ENCODE measurements at regions not wholly inside any gene's neighbourhood (a gene's known extent, or its start where the extent isn't known, plus 50 kb on each side); places are given as distances from the start of the nearest gene placed in this dataset.
"Not testable (repeated sequence)": the region's sequence is repeated elsewhere in the genome, so short reads cannot be mapped to it uniquely, and the experiment has no call there.

DNA sequence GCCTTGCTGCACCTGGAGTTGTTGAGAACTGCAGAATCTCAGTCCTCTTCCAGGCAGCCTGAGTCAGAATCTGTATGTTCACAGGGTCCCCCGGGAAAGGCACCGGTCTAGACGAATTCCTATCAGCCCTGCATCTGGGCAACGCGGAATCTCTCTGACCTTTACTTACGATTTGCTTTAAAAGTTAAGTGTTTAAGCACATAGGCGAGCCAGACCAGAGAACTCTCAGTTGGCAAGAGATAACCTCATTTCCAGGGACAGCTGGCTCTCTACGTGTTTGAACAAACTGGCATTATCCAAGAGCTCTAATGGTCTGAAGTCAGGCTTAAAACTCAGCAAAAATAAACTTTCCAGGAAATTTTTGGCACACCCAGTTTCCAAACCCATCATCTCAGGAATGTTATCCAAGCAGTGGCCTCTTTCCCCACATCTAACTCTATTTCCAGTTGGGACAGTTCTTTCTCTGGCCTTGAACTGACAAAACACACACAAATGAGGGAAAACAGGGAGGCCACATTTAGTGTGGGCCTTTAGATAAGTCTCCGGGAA, 53.4 kb downstream of the HES1 start:
- no peak for DNase-seq

DNA sequence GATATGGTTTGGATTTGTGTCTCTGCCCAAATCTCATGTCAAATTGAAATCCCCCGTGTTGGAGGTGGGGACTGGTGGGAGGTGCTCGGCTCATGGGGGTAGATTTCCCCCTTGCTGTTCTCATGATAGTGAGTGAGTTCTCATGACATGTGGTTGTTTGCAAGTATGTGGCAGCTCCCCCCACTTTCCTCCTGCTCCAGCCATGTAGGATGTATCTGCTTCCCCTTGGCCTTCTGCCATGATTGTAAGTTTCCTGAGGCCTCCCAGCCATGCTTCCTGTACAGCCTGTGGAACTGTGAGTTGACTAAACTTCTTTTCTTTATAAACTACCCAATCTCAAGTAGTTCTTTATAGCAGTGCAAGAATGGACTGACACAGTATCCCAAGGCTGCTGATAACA, 55.9 kb downstream of the HES1 start:
- not testable (repeated sequence) for DNase-seq

DNA sequence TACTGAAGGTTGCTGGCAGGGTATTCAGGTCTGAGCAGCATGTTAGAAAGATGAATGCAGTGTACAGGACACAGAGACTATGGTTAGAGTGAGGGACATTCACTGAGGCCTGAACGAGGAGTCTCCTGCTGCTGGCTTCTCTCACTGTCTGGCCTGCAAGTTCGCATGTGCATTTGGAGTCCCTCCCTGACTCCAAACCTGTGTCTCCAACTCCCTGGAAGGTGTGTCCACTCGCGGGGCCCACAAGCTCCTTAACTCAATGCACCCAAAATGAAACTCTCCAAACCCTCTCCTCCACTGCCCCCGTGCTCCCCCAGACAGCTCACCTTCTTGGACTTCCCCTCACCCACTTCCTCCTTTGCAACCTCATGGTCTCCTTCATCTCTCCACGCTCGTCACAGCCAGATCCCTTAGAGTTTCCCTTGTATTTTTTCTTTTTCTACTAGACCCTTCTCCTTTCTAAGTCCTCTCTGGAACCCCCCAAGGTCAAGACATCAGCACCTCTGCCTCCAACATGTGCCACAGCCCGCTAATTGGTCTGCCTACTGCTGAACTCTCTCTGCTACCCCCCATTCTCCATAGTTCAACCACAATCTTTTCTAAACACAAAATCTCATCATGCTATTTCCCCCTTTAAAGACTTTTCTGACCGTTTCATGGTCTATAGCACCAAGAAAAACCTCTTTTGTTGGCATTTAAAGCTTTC, 58.3 kb downstream of the HES1 start:
- DNase-seq: no peak

DNA sequence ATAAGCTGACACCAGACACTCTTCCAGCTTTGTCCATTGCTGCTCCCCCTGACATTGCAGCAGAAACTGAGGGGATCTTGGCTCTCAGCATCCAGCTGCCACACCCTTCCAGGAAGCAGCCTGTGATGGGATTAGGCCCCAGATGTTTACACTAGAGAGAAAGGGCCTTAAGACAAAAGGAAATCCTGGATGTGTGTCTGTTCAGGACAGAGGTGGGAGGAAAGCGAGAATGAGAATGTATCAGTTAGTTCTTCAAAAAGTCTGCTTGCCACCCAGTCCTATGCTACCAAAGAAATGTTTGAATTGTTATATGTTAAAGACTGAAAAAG, 58.8 kb downstream of the HES1 start:
- DNase-seq: no peak

DNA sequence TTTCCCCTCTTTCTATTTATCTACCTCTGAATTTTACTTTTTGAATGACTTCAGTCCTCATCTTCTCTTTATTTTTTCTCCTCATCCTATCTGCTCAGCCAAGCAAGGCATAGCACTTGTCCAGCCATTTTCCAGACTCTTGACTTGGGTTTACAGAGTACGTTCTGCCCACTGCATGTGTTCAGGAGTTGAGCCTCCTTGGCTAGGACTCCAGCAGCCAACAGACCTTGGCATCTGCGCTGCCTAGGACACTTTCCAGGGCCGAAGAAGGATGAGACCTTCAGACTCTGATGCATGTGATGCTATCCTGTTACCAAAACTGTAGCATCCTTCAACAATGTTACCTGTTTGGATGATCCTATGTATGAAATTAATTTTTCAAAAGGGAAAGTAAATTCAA, 59.7 kb downstream of the HES1 start:
- DNase-seq: no peak

DNA sequence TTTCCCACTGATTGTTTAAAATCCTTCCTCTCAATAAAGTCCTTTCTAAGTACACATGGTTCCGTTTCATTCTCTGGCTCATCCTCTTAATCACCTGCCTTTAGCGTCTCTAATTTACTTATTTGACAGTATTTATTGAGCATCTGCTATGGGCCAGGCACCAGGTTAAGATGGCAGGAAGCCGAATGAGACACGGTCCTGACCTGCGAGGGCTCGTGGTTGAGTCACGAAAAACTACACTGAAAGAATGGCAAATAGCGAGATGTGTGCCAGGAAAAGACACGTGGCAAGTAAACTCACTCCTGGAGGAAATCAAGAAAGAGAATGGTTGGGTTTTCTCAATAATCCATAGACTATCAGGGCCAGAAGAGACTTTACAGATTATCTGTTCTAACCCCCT, 60.9 kb downstream of the HES1 start:
- DNase-seq: no peak

DNA sequence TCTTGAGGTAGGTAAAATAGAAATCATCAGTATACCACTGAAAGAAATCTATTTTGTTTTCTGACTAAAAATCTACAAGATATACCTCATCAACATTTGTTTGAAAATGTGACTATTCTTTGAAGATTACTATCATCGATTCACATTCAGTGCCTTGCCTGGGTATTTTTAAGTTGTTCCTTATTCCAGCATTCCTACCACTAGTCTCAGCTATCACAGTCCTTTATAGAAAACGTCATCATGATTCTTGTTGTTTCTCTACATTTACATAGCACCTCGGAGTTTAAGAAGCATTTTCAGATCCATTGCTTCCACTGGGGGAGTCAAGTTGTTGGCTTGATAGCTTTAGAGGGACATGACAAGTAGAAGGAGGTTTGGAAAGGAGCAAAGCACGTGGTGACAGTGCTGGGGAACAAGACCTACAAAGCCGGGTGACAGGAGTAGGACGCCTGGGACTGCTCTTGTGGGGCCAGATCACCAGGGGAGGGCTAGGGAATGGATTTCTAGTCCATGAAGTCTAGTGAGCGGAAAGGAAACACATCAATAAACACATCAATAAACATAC, 61.5 kb downstream of the HES1 start:
- no peak for DNase-seq

DNA sequence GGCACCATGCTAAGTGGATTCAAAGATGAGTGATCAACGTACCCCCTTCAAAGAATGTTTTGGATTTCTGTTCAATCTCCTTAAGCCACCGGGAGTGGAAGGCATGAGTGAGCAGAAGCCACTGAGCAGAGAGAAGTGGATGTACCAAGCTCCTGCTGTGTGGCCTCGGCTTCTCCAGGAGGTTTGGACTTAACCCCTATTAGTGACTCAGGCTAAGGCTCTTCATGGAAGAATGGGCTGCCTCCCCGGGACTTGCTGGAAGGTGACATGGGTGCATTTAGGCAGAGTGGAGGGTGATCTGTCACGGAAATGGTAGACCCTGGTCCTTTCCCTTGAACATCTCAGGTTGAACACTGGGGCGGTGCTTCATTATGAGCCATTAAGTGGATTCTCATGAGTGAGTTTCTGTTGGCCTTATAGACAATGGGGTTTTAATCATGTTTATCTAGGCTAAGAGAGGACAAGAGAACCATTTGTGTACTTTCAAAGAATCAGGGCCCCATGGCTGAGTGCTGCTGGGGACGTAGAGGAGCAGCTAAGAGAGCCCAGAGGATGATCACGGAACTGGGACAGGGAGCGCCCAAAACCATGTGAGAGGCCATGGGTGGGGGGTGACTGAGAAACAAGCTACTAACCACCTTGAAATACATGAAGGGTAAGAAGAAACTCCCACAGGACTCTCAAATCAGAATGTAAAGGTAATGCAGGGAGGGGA, 62.2 kb downstream of the HES1 start:
- no peak for DNase-seq

DNA sequence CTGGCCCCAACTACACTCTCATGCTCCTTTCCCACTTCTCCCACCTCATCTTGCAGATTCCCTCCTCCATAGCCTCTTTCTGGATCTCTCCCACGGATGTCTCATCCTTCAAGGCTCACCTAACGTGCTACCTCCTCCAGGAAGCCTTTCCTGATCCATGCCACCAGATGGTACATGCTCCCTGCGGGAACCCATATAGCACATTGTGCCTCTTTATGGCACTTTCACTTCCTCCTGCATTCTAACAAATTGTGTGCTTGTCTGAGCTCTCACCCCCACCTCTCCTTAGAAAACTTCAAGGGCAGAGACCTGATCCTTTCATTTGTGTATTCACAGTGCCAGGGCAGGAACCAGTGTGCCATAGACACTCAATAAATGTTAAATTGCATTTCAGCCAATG, 63.0 kb downstream of the HES1 start:
- DNase-seq: no peak

DNA sequence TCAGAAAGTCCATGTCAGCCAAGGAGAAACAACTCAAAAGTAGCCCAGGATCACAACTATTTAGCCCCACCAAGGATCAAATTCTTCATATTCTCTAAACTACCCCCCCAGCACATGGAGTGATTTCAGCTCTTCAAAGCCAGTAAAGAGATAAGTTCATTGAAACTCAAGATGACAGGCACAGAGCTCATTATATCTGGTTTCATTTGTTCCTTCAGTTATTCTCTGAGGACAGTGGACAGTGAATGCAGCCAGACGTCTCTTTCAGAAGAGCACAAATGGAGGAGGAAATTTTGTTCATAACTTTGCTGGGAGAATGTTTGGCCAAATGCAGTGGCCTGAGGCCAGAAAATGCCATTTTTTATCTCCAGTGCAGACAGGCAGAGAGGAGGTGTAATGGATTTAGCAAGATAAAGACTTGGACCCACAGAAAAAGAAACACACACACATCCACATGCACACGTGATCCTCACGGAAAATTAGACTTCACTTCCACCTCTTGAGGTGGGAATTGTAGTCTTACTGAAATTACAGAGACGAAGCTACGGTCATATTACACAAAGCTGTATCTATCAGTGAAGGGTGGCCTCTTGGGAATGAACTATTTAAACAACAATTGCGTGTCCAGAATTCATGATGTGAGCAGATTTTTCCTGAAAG, 64.6 kb downstream of the HES1 start:
- DNase-seq: no peak

DNA sequence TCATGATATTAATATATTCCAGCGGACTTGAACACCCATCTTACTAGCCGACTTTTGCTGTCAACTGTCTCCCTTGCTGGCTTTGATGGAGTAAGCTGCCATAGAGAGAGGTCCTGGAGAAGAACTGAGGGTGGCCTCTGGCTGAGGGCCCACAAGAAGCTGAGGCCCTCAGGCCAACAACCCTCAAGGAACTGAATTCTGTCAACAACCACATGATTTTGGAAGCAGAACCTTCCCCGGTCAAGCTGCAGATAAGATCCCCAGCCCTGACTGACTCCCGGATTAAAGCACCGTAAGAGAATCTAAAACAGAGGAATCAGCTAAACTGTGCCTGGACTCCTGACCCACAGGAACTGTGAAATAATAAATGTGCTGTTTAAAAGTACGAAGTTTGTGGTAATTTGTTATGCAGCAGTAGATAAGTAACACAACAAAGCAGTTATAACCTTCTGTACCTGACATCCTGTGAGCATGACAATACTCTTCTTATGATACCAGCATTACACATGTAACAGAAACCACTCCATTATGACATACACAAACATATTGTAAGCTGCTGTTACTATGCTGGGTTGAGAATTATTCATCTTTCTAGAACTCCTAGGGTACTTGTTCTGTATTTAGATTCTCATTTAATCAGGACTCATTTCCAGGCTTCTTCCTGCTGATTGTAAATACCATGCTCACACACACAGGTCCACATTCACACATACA, 66.2 kb downstream of the HES1 start:
- DNase-seq: no peak

DNA sequence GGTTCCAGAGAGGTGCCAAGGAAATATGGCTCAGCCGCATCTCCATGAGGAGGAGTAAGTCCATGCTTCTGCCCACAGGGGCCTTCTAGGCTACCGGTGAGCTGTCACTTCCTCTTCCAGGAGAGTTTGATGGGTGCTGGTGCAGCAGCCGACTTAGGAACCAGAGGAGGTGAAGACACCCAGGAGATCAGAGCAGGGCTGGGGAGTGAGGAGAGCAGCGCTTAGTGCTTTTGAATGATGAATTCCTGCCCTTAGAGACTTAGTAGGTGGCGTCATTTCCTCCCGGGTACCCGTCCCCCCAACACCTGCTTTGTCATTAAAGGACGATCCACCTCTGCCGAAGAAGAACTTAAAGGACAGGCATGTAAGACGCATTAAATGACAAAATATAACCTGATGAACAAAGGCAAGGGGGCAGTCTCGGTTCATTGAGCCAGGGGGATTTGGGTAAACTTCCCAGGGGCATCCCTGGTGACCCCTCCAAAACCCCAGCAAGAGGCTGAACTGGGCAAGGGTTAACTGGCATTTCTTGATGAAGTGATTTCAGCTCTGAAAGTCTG, 67.6 kb downstream of the HES1 start:
- DNase-seq: peak in 1 of 2 donors; percentile 16

DNA sequence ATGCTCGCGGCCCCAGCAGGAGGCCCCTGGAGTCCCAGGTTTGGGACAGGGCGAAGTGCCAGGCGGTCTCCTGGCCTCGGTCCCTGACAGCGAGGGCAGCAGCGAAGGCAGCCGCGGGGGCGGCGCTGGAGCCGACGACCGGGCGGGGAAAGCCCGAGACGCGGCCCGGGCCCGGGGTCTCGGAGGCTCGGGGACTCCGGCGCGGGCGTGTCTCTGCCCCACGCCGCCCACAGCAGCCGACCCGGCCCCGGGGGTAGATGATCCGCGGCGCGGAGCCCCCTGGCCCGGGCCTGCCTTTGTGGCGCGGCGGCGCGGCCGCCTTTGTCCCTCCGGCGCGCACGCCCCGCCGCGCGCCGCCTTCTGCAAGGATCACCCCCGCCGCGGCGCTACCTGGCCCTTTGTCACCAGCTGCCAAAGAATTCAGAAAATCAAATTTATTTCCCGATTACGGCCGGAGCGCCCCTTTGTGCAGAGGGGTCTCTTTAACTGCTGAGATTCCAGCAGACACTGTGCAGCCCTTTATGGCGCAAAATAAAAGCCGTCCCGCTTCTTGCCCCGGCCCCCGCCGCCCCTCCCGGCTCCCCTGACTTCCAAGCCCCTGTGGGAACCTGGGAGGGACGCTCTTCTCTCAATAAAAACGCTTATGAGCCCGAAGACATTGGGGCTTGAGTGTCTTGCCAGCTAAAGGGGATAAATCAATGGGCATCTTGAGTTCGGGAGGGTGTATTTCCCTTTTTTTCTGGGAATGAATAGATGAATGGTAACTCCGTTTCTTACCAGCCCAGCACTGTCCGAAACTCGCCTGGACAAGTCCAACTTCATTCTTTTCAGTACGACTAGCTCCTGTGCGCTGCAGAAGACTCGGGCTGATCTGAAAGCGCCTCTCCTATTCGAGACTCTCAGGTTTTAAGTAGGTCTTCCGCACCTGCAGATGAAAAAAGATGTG, 68.4 kb downstream of the HES1 start:
- peak in 1 of 2 donors; percentile 11 for DNase-seq

DNA sequence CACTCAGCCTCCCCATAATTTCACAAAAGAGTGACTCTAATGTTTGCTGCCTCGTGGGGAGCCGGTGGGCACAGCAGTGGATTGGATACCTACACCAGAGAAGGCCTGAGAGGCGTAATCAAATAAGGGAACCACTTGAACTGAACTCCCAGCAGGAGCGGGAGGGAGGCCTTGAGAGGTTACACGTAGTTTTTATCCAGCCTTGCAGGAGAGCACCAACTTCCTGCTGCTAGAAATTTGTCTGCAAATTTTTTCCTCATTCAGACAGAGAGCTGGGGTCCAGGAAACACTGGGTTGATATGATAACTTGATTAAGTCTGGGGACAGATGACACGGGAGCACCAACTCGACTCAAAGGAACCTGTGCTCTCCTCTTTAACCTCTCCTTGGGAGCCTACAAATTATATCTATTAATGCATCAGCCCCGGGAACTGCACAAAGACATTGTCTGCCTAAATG, 69.8 kb downstream of the HES1 start:
- DNase-seq: no peak

DNA sequence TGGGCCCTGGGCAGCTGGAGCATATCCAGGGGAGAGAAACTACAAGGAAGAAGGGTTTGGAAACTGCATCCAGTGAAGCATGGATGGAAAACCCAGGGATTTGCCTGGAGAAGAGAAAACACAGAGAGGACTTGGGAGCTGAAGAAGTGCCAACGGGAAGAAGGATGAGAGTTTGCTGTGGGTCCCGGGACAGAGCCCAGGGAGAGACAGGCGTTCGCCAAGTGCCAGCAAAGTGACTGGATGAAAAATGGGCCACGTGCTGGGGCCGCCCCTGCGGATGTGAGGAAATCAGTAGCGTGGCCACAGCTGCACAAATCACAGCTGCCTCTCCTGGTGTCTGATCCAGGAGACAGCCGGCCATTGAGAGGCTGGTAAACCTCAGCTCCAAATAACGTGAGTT, 70.4 kb downstream of the HES1 start:
- DNase-seq: no peak

DNA sequence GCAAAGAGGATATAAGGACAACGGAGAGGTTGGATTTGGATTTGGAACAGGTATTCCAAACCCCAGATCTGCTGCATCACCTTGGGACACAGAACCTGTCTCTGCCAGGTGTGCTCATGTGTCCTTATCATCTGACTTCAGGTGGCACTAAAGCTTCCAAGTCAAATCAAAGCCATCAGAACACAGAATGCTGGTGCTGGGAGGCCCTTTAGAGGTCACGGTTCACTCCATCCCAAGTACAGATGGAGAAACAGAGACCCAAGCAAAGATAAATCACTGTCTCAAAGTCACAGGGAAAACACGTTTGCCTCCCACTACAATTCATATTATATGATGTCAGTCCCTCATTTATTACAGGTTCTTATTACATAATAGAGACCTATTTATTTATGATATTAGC, 72.8 kb downstream of the HES1 start:
- DNase-seq: no peak

DNA sequence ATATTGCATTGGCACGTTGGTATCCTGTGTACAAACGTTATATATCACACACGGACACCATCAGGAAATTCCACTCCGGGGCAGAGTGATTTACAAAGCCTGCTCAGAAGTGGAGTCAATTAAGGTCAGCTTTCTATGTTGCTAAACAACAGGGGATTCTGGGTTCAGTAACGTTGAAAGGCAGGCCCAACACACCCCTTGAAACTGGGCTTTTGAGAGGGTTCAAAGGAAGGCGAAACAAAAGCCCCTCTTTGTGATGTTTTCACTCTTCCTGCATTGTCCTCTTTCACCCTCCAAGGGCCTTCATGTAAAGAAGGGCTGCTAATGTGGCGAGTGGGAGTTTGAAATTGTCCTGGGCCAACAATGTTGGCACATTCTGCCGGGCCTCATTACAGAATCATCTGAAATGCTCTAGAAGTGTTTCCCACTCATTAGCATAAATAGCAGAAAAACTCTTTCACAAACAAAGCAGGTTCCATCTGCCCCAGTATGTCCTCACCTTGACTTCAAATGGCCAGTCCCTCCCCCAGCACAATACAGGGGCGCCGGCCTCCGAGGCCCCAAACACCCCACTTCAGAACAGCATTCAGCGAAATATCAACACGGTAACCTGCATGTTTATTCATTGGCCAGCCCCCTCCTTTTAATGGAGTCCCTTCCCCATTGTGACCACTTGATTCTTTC, 76.4 kb downstream of the HES1 start:
- DNase-seq: no peak

DNA sequence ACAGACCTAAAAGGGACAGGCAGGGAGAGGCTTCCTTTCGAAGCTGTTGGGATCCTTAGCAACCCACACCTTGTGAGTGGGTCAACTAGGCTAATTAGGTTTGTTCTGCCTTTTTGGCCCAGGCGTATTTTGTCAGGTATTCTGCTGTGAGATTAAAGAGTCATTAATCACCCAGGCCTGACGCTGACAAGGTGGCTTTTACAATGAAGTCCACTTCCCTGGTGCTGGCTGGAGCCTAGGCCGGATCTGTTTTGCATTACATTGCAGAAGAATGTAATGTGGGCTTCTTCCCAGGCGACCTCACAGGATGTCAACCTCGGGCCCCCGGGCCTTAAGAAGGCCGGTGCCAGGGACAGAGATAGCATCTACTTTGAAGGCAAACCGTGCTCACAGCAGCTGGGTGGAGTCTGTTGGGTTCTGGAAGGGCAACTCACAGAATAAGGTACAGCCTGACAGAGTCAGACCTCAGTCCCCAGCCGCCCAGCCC, 76.9 kb downstream of the HES1 start:
- DNase-seq: no peak

DNA sequence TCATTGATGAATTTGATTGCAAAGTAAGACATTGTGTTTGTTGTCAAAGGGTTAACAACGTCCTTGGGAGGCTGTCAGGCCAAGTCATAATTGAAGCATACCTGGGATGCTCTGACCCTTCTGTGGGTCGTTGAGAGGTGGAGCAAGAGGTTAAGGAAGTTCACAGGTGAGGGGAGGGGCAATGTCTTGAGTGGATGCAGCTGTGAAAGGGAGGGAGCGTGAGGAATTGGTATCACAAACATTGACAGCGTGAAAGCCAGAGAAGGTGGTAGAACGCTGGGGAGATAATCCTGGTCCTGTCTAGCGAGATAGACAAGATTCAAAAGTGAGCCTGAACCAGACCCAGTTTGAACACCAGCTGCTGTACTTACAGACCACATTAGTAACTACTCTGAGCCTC, 79.4 kb downstream of the HES1 start:
- no peak for DNase-seq

DNA sequence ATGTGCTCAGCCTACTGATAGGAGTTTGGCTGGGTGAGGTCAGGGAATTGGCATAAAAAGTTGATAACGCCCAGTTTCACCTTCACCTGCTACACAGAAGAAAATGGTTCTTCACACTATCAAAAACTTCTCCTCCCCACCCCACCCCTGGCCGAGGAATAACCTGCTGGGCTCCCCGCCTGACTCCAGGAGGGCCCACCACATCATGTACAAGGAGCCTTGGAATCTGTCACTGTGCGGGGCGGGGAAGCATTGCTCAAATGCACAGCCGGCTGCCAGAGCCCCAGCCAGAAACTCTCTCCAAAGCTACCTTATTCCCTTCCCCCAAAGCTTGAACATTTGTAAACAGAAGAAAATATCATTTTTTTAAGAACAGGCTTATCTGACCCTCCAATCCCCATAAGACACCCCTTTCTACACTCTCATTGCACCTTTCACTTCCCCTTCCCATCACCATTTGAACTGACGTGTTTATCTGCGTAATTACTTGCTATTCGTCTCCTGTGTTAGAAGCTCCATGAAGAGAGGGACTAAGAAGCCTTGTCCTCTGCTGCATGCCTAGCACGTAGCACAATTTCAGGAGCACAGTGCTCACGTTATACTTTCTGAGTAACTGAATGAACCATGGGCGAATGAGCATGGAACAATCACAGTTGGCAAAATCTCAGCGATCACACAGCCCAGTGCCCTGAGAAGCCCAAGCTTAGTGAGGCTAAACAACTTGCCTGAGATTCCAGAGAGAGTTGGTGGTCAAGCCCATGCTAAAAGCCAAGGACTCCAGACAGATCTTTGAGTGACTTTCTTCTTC, 82.9 kb downstream of the HES1 start:
- no peak for DNase-seq
